Body of pancreas (tissue), 4 donors: ENCODE measurements at regions not wholly inside any gene's neighbourhood (a gene's known extent, or its start where the extent isn't known, plus 50 kb on each side); places are given as distances from the start of the nearest gene placed in this dataset.

Experiments used
- CTCF ChIP-seq, 7 experiments: fragments of 450-650 bp in 4 of 7; fragments of 200-600 bp in 3 of 7; sonication (generic) in 3 of 7; IDR thresholded peaks; one replicate each; pipeline ENCODE4 v1.5.1; 2016 to 2019; ENCODE audit warnings: antibody characterized with exemption in 7 of 7
- POLR2A ChIP-seq, 3 donors: fragments of 450-650 bp; IDR thresholded peaks; one replicate each; pipeline ENCODE4 v1.6.1; 2016; ENCODE audit warnings: antibody characterized with exemption in 3 of 3, mild to moderate bottlenecking in 2 of 3

GRCh38 chr9:30943446-30944224, 1440.8 kb upstream of the ACO1 start:
- TF ChIP-seq CTCF (IDR thresholded peaks at IDR 0.05) (no peak), POLR2A (IDR thresholded peaks at IDR 0.05) (no peak)
